Suppressor macrophage treated with lipopolysaccharide for 1 hour (primary cell): ENCODE measurements at regions not wholly inside any gene's neighbourhood (a gene's known extent, or its start where the extent isn't known, plus 50 kb on each side); places are given as distances from the start of the nearest gene placed in this dataset.
A peak's percentile ranks its signal among the peaks of the same experiment; 100 is the strongest.
"Not testable (repeated sequence)": the region's sequence is repeated elsewhere in the genome, so short reads cannot be mapped to it uniquely, and the experiment has no call there.

Experiments used
- DNase-seq, 3 donors: peaks; one replicate each; pipeline ENCODE4 v3.0.0-alpha.2; 2020 to 2022

GRCh38 chr1:244106837-244107493, 55.9 kb downstream of the ZBTB18 start:
- DNase-seq: no peak

- no peak for DNase-seq
Observed at GRCh38 chr1:244111027-244111426, 59.9 kb downstream of the ZBTB18 start.

GRCh38 chr1:244112041-244112440, 61.0 kb downstream of the ZBTB18 start:
- no peak for DNase-seq

- DNase-seq: no peak
Observed at GRCh38 chr1:244112636-244113035, 61.6 kb downstream of the ZBTB18 start.

GRCh38 chr1:244113532-244114320, 62.6 kb downstream of the ZBTB18 start:
- DNase-seq: no peak

GRCh38 chr1:244114892-244115291, 63.8 kb downstream of the ZBTB18 start:
- DNase-seq: no peak

- no peak for DNase-seq
Observed at GRCh38 chr1:244116946-244117345, 65.9 kb downstream of the ZBTB18 start.

- no peak for DNase-seq
Observed at GRCh38 chr1:244118109-244118761, 67.2 kb downstream of the ZBTB18 start.

GRCh38 chr1:244128591-244129383, 77.7 kb downstream of the ZBTB18 start:
- no peak for DNase-seq

GRCh38 chr1:244137276-244137675, 86.2 kb downstream of the ZBTB18 start:
- DNase-seq: no peak

GRCh38 chr1:244137725-244138124, 86.6 kb downstream of the ZBTB18 start:
- peak in 2 of 3 donors; percentile 14 to 22 for DNase-seq

GRCh38 chr1:244138399-244138798, 87.3 kb downstream of the ZBTB18 start:
- no peak for DNase-seq

- DNase-seq: no peak
Observed at GRCh38 chr1:244139655-244140054, 88.6 kb downstream of the ZBTB18 start.

- DNase-seq: no peak
Observed at GRCh38 chr1:244140420-244140819, 89.3 kb downstream of the ZBTB18 start.

- DNase-seq: no peak
Observed at GRCh38 chr1:244144053-244144452, 93.0 kb downstream of the ZBTB18 start.

GRCh38 chr1:244150071-244150470, 99.0 kb downstream of the ZBTB18 start:
- DNase-seq: no peak

GRCh38 chr1:244150665-244151064, 99.6 kb downstream of the ZBTB18 start:
- DNase-seq: peak; percentile 43 to 68 (median 64)

- DNase-seq: no peak
Observed at GRCh38 chr1:244151537-244151936, 100.5 kb downstream of the ZBTB18 start.

- DNase-seq: no peak
Observed at GRCh38 chr1:244154508-244154871, 103.4 kb downstream of the ZBTB18 start.

- DNase-seq: no peak
Observed at GRCh38 chr1:244154872-244155531, 103.9 kb downstream of the ZBTB18 start.

GRCh38 chr1:244155661-244156060, 104.6 kb downstream of the ZBTB18 start:
- DNase-seq: no peak

GRCh38 chr1:244156617-244157016, 105.5 kb downstream of the ZBTB18 start:
- DNase-seq: not testable (repeated sequence)
